A549 (cell line): ENCODE measurements at regions not wholly inside any gene's neighbourhood (a gene's known extent, or its start where the extent isn't known, plus 50 kb on each side); places are given as distances from the start of the nearest gene placed in this dataset.

ENCODE experiments used
- ATAC-seq, 2 experiments: fragments of 200-7000 bp in 1 of 2; fragments of >200 bp in 1 of 2; cut with Nextera tagmentation in 1 of 2; cut with Tn5 transposase in 1 of 2; 3 replicates each; pipeline versions ENCODE4 v1.8.0 to v1.9.1; 2018 to 2020; ENCODE audit warnings: mild to moderate bottlenecking in 1 of 2, moderate library complexity in 1 of 2
- CTCF ChIA-PET: fragments of 300-600 bp; sonication (Branson Sonifier 250); formaldehyde crosslinking; extraction: SDS; loops from one replicate; lab custom pipeline; 2021; ENCODE audit warnings: antibody characterized with exemption, inconsistent platforms; lab: Yijun Ruan, JAX
- POLR2A ChIA-PET: fragments of 350-600 bp; formaldehyde crosslinking; extraction: SDS; loops from one replicate; lab custom pipeline; 2021; ENCODE audit warnings: antibody characterized with exemption, inconsistent platforms; lab: Yijun Ruan, JAX
- DNase-seq, 2 experiments: peaks; one replicate each; pipeline versions ENCODE4 v3.0.0 to v3.0.0-alpha.2; 2011 to 2016; ENCODE audit warnings: low read depth in 1 of 2, low spot score in 1 of 2
- FAIRE-seq: peaks from 2 replicates; lab custom pipeline; 2011; peaks lifted over from hg19 to GRCh38; lab: Jason Lieb, UNC
- H3K27ac ChIP-seq, 2 experiments: fragments of >200 bp; sonication (Bioruptor Twin); formaldehyde crosslinking; 3 replicates each; pipeline ENCODE4 v1.5.1; 2016 to 2017
- H3K4me1 ChIP-seq: fragments of >200 bp; sonication (Bioruptor Twin); formaldehyde crosslinking; 3 replicates; pipeline ENCODE4 v1.6.1; 2016
- H3K4me2 ChIP-seq: fragments of >200 bp; sonication (Bioruptor Twin); formaldehyde crosslinking; 3 replicates; pipeline ENCODE4 v1.6.1; 2016
- H3K4me3 ChIP-seq: fragments of >200 bp; sonication (Bioruptor Twin); formaldehyde crosslinking; 3 replicates; pipeline ENCODE4 v1.5.1; 2016
- H3K9me3 ChIP-seq: fragments of >200 bp; sonication (Bioruptor Twin); formaldehyde crosslinking; 3 replicates; pipeline ENCODE4 v1.6.1; 2016
- CBX2 ChIP-seq: fragments of 200-600 bp; sonication (generic); IDR thresholded peaks from 2 replicates; pipeline ENCODE4 v1.6.1; 2016; ENCODE audit warnings: low read depth, mild to moderate bottlenecking, borderline replicate concordance
- EHMT2 ChIP-seq: fragments of 200-600 bp; sonication (generic); IDR thresholded peaks from 2 replicates; pipeline ENCODE4 v1.6.1; 2016; ENCODE audit warnings: antibody characterized with exemption, low read depth, mild to moderate bottlenecking, moderate library complexity
- EP300 ChIP-seq, 2 experiments: fragments of >200 bp; sonication (Bioruptor Twin); formaldehyde crosslinking; IDR thresholded peaks; 2 replicates in 1 of 2; 3 replicates in 1 of 2; pipeline ENCODE4 v1.6.1; 2016 to 2017
- FOSB ChIP-seq: fragments of 250-450 bp; sonication (Bioruptor Pico); IDR thresholded peaks from 2 replicates; pipeline ENCODE4 v1.5.0; 2020; ENCODE audit warnings: mild to moderate bottlenecking, moderate library complexity
- HOXA7 ChIP-seq: fragments of 250-450 bp; sonication (Bioruptor Pico); IDR thresholded peaks from 2 replicates; pipeline ENCODE4 v1.5.0; 2020; ENCODE audit warnings: mild to moderate bottlenecking, moderate library complexity
- HOXB13 ChIP-seq: fragments of 250-450 bp; sonication (Bioruptor Pico); IDR thresholded peaks from 2 replicates; pipeline ENCODE4 v1.5.0; 2020; ENCODE audit warnings: low read depth, mild to moderate bottlenecking, moderate library complexity
- JUN ChIP-seq, 2 experiments: fragments of >200 bp; sonication (Bioruptor Twin); formaldehyde crosslinking; IDR thresholded peaks; 2 replicates in 1 of 2; 3 replicates in 1 of 2; pipeline ENCODE4 v1.6.1; 2016 to 2017
- KDM1A ChIP-seq: fragments of 200-600 bp; sonication (generic); IDR thresholded peaks from 2 replicates; pipeline ENCODE4 v1.6.1; 2016; ENCODE audit warnings: low read depth, mild to moderate bottlenecking
- MAZ ChIP-seq: fragments of 150-350 bp; IDR thresholded peaks from 2 replicates; pipeline ENCODE4 v1.6.1; 2014; ENCODE audit warnings: antibody characterized with exemption, low read depth, low read length, borderline replicate concordance
- MYC ChIP-seq: IDR thresholded peaks from 2 replicates; pipeline ENCODE4 v1.6.1; 2012; ENCODE audit warnings: mild to moderate bottlenecking, inconsistent platforms, low read length, improper control_type of control experiment, borderline replicate concordance
- NPAS2 ChIP-seq: fragments of 250-450 bp; sonication (Bioruptor Pico); IDR thresholded peaks from 2 replicates; pipeline ENCODE4 v1.8.0; 2022; ENCODE audit warnings: mild to moderate bottlenecking, moderate library complexity, borderline replicate concordance
- NR3C1 ChIP-seq: fragments of >200 bp; sonication (Bioruptor Twin); formaldehyde crosslinking; IDR thresholded peaks from 3 replicates; pipeline ENCODE4 v1.6.1; 2017
- PHF8 ChIP-seq: fragments of 200-600 bp; sonication (generic); IDR thresholded peaks from 2 replicates; pipeline ENCODE4 v1.6.1; 2016; ENCODE audit warnings: low read depth, mild to moderate bottlenecking, antibody characterized with exemption, moderate library complexity, borderline replicate concordance
- POLR2A ChIP-seq: IDR thresholded peaks from 2 replicates; pipeline ENCODE4 v1.6.1; 2012; ENCODE audit warnings: mild to moderate bottlenecking, low read length
- RAD21 ChIP-seq, 2 experiments: fragments of >200 bp in 1 of 2; sonication (Bioruptor Twin) in 1 of 2; formaldehyde crosslinking in 1 of 2; IDR thresholded peaks in 1 of 2; conservative IDR thresholded peaks in 1 of 2; 2 replicates in 1 of 2; 3 replicates in 1 of 2; pipeline ENCODE4 v1.6.1; 2012 to 2018; ENCODE audit warnings: inconsistent platforms in 1 of 2
- SREBF2 ChIP-seq: fragments of 450-650 bp; IDR thresholded peaks from 2 replicates; pipeline ENCODE4 v1.6.1; 2014; ENCODE audit warnings: mild to moderate bottlenecking, moderate library complexity
- ZC3H11A ChIP-seq: fragments of 450-650 bp; IDR thresholded peaks from 2 replicates; pipeline ENCODE4 v1.6.1; 2014; ENCODE audit warnings: antibody characterized with exemption, mild to moderate bottlenecking
- ZSCAN20 ChIP-seq: fragments of 250-450 bp; sonication (Bioruptor Pico); IDR thresholded peaks from 2 replicates; pipeline ENCODE4 v1.8.0; 2022; ENCODE audit warnings: mild to moderate bottlenecking, moderate library complexity
- WGBS: methylation state at CpG from one replicate; pipeline ENCODE4 v1.1.6; 2017; ENCODE audit errors: missing lambda C conversion rate; 5-methylcytosine and 5-hydroxymethylcytosine counted together
- TF ChIP-seq, protein P1 (sequence below): fragments of >200 bp; sonication (Bioruptor Twin); formaldehyde crosslinking; IDR thresholded peaks from 3 replicates; pipeline ENCODE4 v1.6.1; 2016
- TF ChIP-seq, protein P2 (sequence below): fragments of >200 bp; sonication (Bioruptor Twin); formaldehyde crosslinking; IDR thresholded peaks from 2 replicates; pipeline ENCODE4 v1.6.1; 2016
- TF ChIP-seq, protein P3 (sequence below): fragments of 450-650 bp; IDR thresholded peaks from 2 replicates; pipeline ENCODE4 v1.6.1; 2014; ENCODE audit warnings: antibody characterized with exemption

DNA sequence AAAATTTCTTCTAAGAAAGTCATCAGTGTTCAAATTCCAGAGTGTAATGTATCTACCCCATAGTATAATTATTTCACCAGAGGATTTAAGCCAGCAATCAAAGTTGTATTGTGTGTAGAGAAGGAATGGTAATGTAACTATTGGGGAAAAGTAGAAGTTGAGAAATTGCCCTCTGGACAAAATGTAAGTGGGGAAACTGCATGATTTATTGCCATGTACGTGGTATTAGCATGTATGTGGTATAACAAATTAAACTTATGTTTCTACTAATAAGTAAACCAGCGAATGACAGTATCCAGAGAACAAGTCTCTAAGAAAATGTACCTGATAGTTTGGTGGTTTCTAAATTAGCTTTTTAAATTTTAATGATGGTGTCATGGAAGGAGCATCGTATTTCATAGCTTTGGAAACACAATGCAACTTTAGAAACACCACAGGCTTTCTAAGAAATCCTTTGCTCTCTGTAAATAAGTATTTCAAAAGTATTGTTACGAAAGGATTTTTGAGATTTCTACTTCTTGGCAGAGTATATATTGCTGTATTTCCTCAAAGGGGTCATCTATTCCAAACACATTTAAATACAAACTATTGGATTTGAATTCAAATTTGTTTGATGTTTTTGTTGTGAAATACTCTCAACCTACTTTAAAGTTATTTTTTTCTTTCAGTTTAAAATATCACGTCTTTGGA lies 1018.9 kb upstream of the ZEB2 start:
- ChIA-PET POLR2A (no interaction called here), CTCF (interaction anchor here (1.2 kb wide), 1 partner anchor 12 kb away, joined by 3 read pairs; no protein-coding TSS in a partner anchor)
- Histone ChIP-seq H3K4me1 (no peaks in the 10 kb centered on the region), H3K9me3 (no peaks in the 10 kb centered on the region), H3K4me2 (no peak overlapping the region), H3K27ac (no peak overlapping the region), H3K4me3 (no peak overlapping the region)
- ATAC-seq (no peak), DNase-seq (no peak), FAIRE-seq (no peak)
- TF ChIP-seq NPAS2 (CRISPR knock-in tag) (no peak), HOXB13 (no peak)
- 59% methylated on average over 5 of the region's 5 CpGs for WGBS

DNA sequence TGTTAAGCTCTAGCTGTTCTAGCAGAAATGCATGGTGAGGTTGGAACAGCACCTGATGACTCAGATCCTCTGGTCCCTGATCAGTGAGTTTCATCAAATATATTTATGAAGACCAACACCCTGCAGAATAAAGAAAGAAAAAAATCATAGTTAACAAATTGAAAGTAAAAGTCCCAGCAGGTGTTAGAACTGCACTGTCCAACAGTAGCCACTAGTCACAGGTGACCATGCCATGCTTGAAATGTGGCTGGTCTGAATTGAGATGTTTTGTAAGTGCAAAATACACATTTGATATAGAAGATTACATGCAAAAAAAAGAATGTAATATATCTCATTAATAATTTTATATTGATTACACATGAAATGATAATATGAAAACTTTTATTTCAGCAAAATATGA lies 1010.7 kb upstream of the ZEB2 start:
- no peaks in the 10 kb centered on the region for H3K4me1 ChIP-seq
- TF ChIP-seq PHF8 = no peak
- TF ChIP-seq HOXB13 = no peak
- ChIA-PET CTCF (no interaction called here), POLR2A (no interaction called here)
- ATAC-seq (no peak), FAIRE-seq (no peak), DNase-seq (no peak)
- no peak overlapping the region for H3K4me2 ChIP-seq
- no peak overlapping the region for H3K27ac ChIP-seq
- H3K9me3 ChIP-seq = no peaks in the 10 kb centered on the region
- no peak overlapping the region for H3K4me3 ChIP-seq

DNA sequence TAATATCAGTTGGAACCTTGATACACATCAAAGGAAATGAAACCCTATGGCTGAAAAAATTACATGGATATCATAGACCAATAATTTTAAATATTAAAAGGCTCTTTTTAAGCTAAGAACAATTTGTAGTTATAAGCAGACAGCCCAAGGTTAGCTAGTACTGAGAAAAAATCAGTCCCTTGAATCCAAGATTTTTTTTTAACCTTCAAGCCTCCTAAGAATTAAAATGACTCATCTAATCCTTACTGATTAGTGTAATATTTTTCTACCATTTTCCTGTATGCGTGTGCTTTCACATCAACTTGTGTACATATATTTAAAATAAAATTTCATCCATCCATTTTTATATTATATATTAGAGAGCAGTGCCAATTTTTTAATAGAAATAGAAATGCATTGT lies 1004.9 kb upstream of the ZEB2 start:
- POLR2A ChIA-PET = no interaction called here
- ATAC-seq (no peak; a peak in 2 of 6 replicates), DNase-seq (no peak), FAIRE-seq (no peak)
- 0 out of 3 replicates have a peak, but pooled peaks cover 3% of the 10 kb centered on the region for H3K4me1 ChIP-seq
- peak overlapping the region; percentile 80 for H3K4me2 ChIP-seq
- H3K27ac ChIP-seq = peak overlapping the region; percentile 40 to 53; a peak in 3 of 6 replicates
- peak overlapping the region; percentile 32; the same call in 2 of the 3 replicates for H3K4me3 ChIP-seq
- TF ChIP-seq, protein P1, sequence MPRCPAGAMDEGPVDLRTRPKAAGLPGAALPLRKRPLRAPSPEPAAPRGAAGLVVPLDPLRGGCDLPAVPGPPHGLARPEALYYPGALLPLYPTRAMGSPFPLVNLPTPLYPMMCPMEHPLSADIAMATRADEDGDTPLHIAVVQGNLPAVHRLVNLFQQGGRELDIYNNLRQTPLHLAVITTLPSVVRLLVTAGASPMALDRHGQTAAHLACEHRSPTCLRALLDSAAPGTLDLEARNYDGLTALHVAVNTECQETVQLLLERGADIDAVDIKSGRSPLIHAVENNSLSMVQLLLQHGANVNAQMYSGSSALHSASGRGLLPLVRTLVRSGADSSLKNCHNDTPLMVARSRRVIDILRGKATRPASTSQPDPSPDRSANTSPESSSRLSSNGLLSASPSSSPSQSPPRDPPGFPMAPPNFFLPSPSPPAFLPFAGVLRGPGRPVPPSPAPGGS = no peak
- TF ChIP-seq FOSB (CRISPR knock-in tag) (no peak), HOXA7 (CRISPR knock-in tag) (no peak), HOXB13 (no peak), POLR2A (no peak), EHMT2 (no peak), CBX2 (no peak), ZC3H11A (no peak), NR3C1 (no peak), SREBF2 (no peak), KDM1A (no peak), JUN (IDR thresholded peaks at IDR 0.05) (no peak), MYC (no peak), ZSCAN20 (no peak), MAZ (no peak), EP300 (IDR thresholded peaks at IDR 0.05) (no peak), RAD21 (conservative IDR thresholded peaks at IDR 0.05 in 1 of 2, IDR thresholded peaks at IDR 0.05 in 1 of 2) (no peak)
- TF ChIP-seq, protein P2, sequence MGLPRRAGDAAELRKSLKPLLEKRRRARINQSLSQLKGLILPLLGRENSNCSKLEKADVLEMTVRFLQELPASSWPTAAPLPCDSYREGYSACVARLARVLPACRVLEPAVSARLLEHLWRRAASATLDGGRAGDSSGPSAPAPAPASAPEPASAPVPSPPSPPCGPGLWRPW = no peak
- TF ChIP-seq, protein P3, sequence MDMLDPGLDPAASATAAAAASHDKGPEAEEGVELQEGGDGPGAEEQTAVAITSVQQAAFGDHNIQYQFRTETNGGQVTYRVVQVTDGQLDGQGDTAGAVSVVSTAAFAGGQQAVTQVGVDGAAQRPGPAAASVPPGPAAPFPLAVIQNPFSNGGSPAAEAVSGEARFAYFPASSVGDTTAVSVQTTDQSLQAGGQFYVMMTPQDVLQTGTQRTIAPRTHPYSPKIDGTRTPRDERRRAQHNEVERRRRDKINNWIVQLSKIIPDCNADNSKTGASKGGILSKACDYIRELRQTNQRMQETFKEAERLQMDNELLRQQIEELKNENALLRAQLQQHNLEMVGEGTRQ = no peak
- CTCF ChIA-PET = no interaction called here
- WGBS = 33% methylated on average over 1 of the region's 1 CpG
- no peaks in the 10 kb centered on the region for H3K9me3 ChIP-seq
